NCI-H82 treated with DMSO at 0.1 percent for 48 hours (cell line): ENCODE measurements at regions not wholly inside any gene's neighbourhood (a gene's known extent, or its start where the extent isn't known, plus 50 kb on each side); places are given as distances from the start of the nearest gene placed in this dataset.

Experiments used
- DNase-seq: peaks from one replicate; lab custom pipeline; 2025; ENCODE audit not compliant: unreplicated experiment; lab: John Stamatoyannopoulos, UW

- DNase-seq: no peak
Measured at GRCh38 chr15:31856581-31856980, 173.7 kb upstream of the CHRNA7 start.

- DNase-seq: no peak
Measured at GRCh38 chr15:31857194-31857593, 173.1 kb upstream of the CHRNA7 start.

GRCh38 chr15:31858026-31858425, 172.3 kb upstream of the CHRNA7 start:
- DNase-seq: no peak

- DNase-seq: no peak
Measured at GRCh38 chr15:31866248-31866647, 164.1 kb upstream of the CHRNA7 start.

- DNase-seq: peak; percentile 52
Measured at GRCh38 chr15:31867536-31868442, 162.5 kb upstream of the CHRNA7 start.

GRCh38 chr15:31869686-31870307, 160.5 kb upstream of the CHRNA7 start:
- DNase-seq: no peak

GRCh38 chr15:31870328-31871165, 159.8 kb upstream of the CHRNA7 start, which contains the start of gene OTUD7A:
Gene OTUD7A, minus strand, starts transcription at chr15:31870673.
- peak; percentile 51 for DNase-seq

GRCh38 chr15:31871166-31871886, 159.0 kb upstream of the CHRNA7 start:
- no peak for DNase-seq

GRCh38 chr15:31871887-31872281, 158.4 kb upstream of the CHRNA7 start:
- DNase-seq: no peak

- DNase-seq: peak; percentile 80
Measured at GRCh38 chr15:31887246-31887645, 143.1 kb upstream of the CHRNA7 start.

- no peak for DNase-seq
Measured at GRCh38 chr15:31892513-31892912, 137.8 kb upstream of the CHRNA7 start.

GRCh38 chr15:31893780-31894179, 136.5 kb upstream of the CHRNA7 start:
- no peak for DNase-seq

GRCh38 chr15:31897746-31898145, 132.6 kb upstream of the CHRNA7 start:
- DNase-seq: no peak

- no peak for DNase-seq
Measured at GRCh38 chr15:31901501-31901900, 128.8 kb upstream of the CHRNA7 start.

GRCh38 chr15:31905054-31905453, 125.3 kb upstream of the CHRNA7 start:
- DNase-seq: no peak

GRCh38 chr15:31925541-31925940, 104.8 kb upstream of the CHRNA7 start:
- no peak for DNase-seq

- no peak for DNase-seq
Measured at GRCh38 chr15:31930967-31931366, 99.3 kb upstream of the CHRNA7 start.

GRCh38 chr15:31932576-31932975, 97.7 kb upstream of the CHRNA7 start:
- DNase-seq: no peak

GRCh38 chr15:31934821-31935220, 95.5 kb upstream of the CHRNA7 start:
- DNase-seq: no peak

GRCh38 chr15:31953478-31953877, 76.8 kb upstream of the CHRNA7 start:
- no peak for DNase-seq
